ENCODE measurements at regions not wholly inside any gene's neighbourhood (a gene's known extent, or its start where the extent isn't known, plus 50 kb on each side); places are given as distances from the start of the nearest gene placed in this dataset.
"Not testable (repeated sequence)": the region's sequence is repeated elsewhere in the genome, so short reads cannot be mapped to it uniquely, and the experiment has no call there.

DNA sequence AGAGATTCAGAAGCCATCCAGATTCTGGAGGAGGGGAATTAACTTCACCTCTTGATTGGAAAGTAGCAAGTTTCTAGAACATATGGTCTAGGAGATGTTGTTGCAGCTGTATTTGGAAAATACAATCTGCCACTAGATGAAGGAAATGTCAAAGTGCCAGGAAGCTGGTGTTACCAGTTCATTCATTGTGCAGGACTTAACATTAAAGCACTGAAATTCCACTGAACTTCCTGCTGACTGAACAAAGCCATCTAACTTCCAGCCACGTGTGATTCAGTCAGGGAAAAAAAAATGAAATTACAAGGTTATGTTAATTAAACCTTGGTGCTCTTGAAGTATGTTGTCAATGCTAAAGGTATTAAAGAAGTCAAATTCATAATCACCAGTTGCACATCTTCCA lies 321.5 kb upstream of the SASH1 start:
- Histone ChIP-seq H3K27me3 (ENCODE audit: insufficient read depth, low read length) (no peaks in the 10 kb centered on the region), H3K9me3 (ENCODE audit: low read depth, low read length) (no peaks in the 10 kb centered on the region)

DNA sequence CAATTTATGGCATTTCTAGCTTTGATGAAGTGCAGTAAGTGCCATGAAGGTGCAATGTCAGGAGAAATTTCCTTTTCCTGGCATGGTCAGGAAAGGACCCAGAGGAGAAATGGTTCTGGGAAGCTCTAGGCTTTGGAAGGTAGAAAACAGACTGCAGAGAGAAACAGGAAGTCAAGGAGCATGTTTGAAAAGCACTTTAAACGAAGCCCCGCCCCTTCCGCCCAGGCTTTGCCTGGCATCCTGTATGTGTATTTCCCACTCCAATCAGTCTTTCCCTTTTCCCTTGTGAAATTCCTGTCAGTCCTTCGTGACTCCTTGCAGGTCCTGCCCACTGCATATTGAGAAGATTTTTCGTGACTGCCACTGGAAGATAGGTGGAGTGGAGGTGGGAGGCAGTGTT lies 320.9 kb upstream of the SASH1 start:
- no peaks in the 10 kb centered on the region for H3K9me3 ChIP-seq (ENCODE audit: low read depth, low read length)
- H3K4me1 ChIP-seq (ENCODE audit: insufficient read depth, low read length), result no peaks in the 10 kb centered on the region
- H3K4me3 ChIP-seq (ENCODE audit: low read length), result no peak overlapping the region
- H3K27me3 ChIP-seq (ENCODE audit: insufficient read depth, low read length), result no peaks in the 10 kb centered on the region

More for the DNA sequence above, 321.5 kb upstream of the SASH1 start:
- H3K4me1 ChIP-seq (ENCODE audit: insufficient read depth, low read length), result no peaks in the 10 kb centered on the region
- H3K4me3 ChIP-seq (ENCODE audit: low read length), result no peak overlapping the region

DNA sequence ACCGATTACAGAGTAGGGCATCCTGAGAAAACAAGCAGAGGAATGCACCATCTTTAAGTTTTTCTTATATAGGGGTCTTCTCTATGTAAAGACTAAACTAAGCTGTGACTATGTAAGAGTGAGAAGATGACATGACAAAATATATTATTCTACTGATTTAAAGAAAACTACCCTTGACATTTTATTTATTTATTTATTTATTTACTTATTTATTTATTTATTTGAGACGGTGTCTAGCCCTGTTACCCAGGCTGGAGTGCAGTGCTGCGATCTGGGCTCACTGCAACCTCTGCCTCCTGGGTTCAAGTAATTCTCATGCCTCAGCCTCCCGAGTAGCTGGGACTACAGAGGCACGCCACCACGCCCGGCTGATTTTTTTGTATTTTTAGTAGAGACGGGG lies 320.4 kb upstream of the SASH1 start:
- H3K27me3 ChIP-seq (ENCODE audit: insufficient read depth, low read length), result not testable (repeated sequence)

DNA sequence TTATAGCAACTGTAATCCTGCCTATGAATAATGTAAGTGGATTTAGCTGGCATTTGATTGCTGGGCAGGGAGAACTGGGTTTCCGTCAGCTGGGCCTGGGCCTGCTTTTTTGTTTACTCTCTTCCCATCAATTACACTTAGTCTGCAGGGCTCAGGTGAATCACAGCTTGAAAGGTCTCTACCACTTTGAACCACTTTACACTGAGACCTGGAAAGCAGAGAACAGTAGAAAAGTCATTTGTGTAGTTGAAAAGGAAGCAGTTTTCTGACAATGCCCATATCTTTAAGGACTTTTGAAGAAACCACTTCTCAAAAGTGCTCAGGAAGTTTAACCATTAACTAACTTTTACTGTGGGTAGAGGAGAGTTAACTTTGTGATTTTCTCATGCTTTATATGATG lies 315.4 kb upstream of the SASH1 start:
- Histone ChIP-seq H3K4me3 (ENCODE audit: low read length) (no peak overlapping the region), H3K9me3 (ENCODE audit: low read depth, low read length) (no peaks in the 10 kb centered on the region), H3K4me1 (ENCODE audit: insufficient read depth, low read length) (no peaks in the 10 kb centered on the region), H3K27me3 (ENCODE audit: insufficient read depth, low read length) (no peaks in the 10 kb centered on the region)

More for the DNA sequence above, 320.4 kb upstream of the SASH1 start:
- not testable (repeated sequence) for H3K4me1 ChIP-seq (ENCODE audit: insufficient read depth, low read length); H3K4me3 ChIP-seq (ENCODE audit: low read length); H3K9me3 ChIP-seq (ENCODE audit: low read depth, low read length)

DNA sequence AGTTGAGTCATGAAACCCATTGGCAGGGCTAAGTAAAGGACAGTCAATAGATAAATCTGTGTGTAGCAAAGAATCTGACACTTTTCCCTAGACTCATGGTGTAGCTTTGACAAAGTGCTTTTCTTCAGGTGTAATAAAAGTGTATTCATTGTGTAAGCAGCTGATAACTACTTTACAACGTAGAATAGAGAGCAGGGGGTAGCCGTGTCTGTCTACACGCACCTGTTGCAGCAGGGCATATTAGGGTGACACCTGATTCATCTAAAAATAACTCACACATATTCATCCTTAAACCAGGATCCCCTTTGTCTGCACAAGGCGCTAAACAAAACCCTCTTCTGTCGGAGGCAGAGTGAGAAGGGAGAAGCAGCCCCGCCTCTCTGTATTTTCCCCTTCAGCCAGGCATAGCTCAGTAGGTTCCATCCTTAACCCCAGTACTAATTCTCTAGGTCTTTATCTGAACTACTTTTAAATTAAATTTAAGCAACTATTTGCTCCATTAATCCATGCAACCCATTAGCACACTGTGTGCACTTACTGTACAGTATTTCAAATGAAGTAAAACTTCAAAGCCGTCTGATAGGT lies 306.7 kb upstream of the SASH1 start:
- H3K4me1 ChIP-seq (ENCODE audit: insufficient read depth, low read length), result no peaks in the 10 kb centered on the region
- H3K27me3 ChIP-seq (ENCODE audit: insufficient read depth, low read length), result no peaks in the 10 kb centered on the region
- H3K9me3 ChIP-seq (ENCODE audit: low read depth, low read length), result no peaks in the 10 kb centered on the region
- no peak overlapping the region for H3K4me3 ChIP-seq (ENCODE audit: low read length)

DNA sequence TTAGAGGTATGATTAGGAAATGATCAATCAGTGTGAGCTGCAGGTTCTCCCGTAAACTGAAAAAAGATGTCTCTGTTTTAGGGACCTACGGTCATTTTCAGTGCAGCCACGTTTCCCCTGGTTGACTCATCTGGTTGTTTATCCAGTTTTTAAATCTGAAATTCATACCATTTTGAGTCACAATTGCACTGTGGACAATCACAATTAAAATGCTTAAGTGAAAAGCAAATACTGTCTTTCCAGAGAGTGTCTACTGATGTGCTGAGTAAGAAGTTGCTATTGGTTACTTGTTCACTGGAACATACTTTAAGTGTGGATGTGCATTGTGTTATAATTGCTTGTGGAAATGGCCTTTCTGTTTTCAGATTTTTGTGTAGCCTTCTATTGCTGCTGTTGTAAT lies 305.1 kb upstream of the SASH1 start:
- H3K9me3 ChIP-seq (ENCODE audit: low read depth, low read length), result no peaks in the 10 kb centered on the region
- no peaks in the 10 kb centered on the region for H3K27me3 ChIP-seq (ENCODE audit: insufficient read depth, low read length)
- no peak overlapping the region for H3K4me3 ChIP-seq (ENCODE audit: low read length)
- no peaks in the 10 kb centered on the region for H3K4me1 ChIP-seq (ENCODE audit: insufficient read depth, low read length)

DNA sequence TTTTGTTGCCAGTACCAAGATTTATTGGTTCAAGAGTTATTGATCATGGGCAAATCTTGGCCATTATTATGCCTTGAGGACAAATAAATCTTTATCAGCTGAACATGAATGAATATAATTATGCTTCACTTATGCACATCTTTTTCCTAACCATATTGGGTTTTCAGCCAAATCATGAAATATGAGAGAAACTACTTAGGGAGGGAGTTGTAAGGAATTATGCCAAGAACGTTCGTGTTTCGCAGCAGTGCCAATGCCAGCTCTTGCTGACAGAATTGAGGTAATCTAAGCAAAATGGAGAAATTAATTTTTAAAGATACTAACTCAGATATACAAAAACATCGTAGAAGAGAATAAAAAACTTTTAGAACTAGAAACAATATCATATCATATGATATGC lies 301.1 kb upstream of the SASH1 start:
- no peaks in the 10 kb centered on the region for H3K4me1 ChIP-seq (ENCODE audit: insufficient read depth, low read length)
- no peak overlapping the region for H3K4me3 ChIP-seq (ENCODE audit: low read length)
- H3K27me3 ChIP-seq (ENCODE audit: insufficient read depth, low read length), result no peaks in the 10 kb centered on the region
- H3K9me3 ChIP-seq (ENCODE audit: low read depth, low read length), result no peaks in the 10 kb centered on the region

DNA sequence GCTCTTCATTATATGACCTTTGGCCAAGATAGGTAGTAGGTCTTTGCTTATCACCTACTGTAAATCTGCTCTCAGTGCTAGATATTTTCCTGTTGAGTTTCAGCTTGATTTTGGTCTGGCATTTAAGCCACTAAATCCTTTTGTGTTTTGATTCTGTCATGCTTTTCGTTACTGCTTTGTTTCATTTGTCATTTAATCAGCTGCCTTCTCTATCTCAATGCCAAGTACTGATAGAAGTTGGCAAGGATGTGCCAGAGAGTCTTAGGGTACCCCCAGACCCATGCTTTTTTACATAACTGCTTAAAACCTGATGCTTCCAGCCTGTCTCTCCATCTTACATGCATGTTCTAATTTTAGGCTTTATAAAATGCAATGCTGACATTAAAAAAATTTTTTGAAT lies 300.1 kb upstream of the SASH1 start:
- Histone ChIP-seq H3K4me3 (ENCODE audit: low read length) (no peak overlapping the region), H3K9me3 (ENCODE audit: low read depth, low read length) (no peaks in the 10 kb centered on the region)

DNA sequence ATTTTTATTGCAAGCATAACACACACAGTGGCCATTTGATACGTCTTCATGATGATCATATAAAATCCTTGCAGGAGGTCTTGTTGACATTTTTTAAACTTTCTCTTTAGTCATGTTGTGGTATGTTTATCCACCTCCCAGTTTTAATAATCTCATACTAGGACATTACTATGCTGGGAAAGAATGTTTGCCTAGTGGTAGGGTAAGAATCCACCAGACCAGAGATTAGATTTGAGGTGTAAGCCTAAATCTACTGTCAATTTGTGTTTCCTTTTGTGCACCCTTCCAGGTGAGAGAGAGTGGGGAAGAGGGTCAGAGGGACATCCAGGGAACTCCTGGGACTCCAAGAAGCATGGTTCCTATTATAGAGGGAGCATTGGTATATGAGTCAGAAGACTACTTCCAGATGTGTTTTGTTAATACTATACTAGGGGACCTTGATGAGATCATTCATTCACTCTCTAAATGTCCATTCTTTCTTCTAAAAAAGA lies 298.3 kb upstream of the SASH1 start:
- no peaks in the 10 kb centered on the region for H3K27me3 ChIP-seq (ENCODE audit: insufficient read depth, low read length)
- H3K4me1 ChIP-seq (ENCODE audit: insufficient read depth, low read length), result no peaks in the 10 kb centered on the region
- H3K9me3 ChIP-seq (ENCODE audit: low read depth, low read length), result no peaks in the 10 kb centered on the region
- no peak overlapping the region for H3K4me3 ChIP-seq (ENCODE audit: low read length)

More for the DNA sequence above, 300.1 kb upstream of the SASH1 start:
- Histone ChIP-seq H3K27me3 (ENCODE audit: insufficient read depth, low read length) (no peaks in the 10 kb centered on the region), H3K4me1 (ENCODE audit: insufficient read depth, low read length) (no peaks in the 10 kb centered on the region)

DNA sequence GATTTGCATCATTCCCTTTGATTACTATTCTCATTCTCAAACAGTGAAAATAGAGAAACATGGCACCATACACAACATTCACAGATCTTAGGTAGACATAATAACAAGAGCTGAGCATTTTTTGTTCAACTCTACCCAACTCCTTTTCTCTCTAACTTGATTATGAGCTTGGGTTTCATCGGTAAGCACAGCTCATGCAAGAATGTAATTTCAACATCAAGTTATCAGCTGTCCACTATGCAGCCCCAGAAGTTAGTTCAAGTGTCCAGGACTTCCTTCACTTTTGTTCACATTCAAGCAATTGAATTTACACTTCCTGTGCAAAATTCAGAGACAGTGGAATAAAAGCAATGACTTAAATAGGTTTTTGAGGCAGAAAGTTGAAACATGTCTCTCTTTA lies 297.7 kb upstream of the SASH1 start:
- no peaks in the 10 kb centered on the region for H3K4me1 ChIP-seq (ENCODE audit: insufficient read depth, low read length)
- no peak overlapping the region for H3K4me3 ChIP-seq (ENCODE audit: low read length)
- no peaks in the 10 kb centered on the region for H3K9me3 ChIP-seq (ENCODE audit: low read depth, low read length)
- no peaks in the 10 kb centered on the region for H3K27me3 ChIP-seq (ENCODE audit: insufficient read depth, low read length)

DNA sequence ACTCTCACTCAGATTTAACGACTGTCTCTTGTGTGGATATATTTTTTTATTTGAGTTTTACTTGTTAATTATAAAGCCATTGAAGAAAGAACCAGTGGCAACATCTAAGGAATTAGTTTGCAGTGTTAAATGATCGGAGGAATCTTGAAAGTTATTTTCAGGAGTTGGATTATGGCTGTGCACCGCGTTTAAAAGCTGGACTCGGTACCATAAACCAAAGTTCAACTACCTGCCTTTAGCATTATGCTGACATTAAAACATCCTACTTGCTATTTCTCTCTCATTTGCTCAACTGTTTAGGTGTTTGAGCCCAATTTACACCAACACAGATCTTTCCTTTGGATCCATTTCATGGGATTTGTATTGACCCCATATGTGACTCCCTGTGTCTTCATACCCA lies 289.4 kb upstream of the SASH1 start:
- H3K4me3 ChIP-seq (ENCODE audit: low read length), result no peak overlapping the region
- H3K9me3 ChIP-seq (ENCODE audit: low read depth, low read length), result no peaks in the 10 kb centered on the region
- H3K4me1 ChIP-seq (ENCODE audit: insufficient read depth, low read length), result no peaks in the 10 kb centered on the region
- H3K27me3 ChIP-seq (ENCODE audit: insufficient read depth, low read length), result no peaks in the 10 kb centered on the region

DNA sequence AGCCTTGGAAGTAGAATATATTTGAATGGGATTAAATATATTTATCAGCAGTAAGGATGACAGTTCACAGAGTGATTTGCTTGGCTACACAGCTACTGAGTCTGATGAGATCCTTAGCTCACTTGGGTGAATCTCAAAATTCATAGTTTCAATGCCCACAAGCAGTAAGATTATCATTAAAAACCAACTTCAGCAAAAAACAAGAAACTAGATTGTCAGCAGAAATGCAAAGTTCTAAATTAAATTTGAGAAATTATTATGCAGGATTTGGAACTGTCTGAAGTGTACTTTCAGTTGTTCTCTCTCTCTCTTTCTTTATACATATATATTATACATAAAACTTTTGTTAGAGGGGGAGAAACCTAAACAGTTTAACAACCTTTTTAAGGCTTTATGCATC lies 288.8 kb upstream of the SASH1 start:
- Histone ChIP-seq H3K4me1 (ENCODE audit: insufficient read depth, low read length) (no peaks in the 10 kb centered on the region), H3K27me3 (ENCODE audit: insufficient read depth, low read length) (no peaks in the 10 kb centered on the region), H3K9me3 (ENCODE audit: low read depth, low read length) (no peaks in the 10 kb centered on the region), H3K4me3 (ENCODE audit: low read length) (no peak overlapping the region)

DNA sequence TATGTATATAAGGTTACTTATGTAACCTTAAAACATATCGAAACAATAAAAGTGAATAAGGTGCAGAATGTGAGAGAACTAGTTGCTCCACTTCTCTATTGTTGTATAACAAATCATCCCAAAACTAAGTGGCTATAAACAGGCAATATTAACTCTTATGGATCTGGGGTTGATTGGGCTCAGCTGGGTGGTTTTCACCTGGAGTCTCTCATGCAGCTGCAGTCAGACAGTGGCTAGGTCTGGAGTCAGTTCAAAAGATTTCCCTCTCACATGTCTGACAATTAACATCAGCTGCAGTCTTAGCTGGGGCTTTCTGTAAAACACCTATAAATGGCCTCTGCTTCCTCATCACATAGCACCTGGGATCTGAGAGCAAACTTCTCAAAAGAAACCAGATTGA lies 288.4 kb upstream of the SASH1 start:
- Histone ChIP-seq H3K4me1 (ENCODE audit: insufficient read depth, low read length) (no peaks in the 10 kb centered on the region), H3K4me3 (ENCODE audit: low read length) (no peak overlapping the region), H3K27me3 (ENCODE audit: insufficient read depth, low read length) (no peaks in the 10 kb centered on the region), H3K9me3 (ENCODE audit: low read depth, low read length) (no peaks in the 10 kb centered on the region)

DNA sequence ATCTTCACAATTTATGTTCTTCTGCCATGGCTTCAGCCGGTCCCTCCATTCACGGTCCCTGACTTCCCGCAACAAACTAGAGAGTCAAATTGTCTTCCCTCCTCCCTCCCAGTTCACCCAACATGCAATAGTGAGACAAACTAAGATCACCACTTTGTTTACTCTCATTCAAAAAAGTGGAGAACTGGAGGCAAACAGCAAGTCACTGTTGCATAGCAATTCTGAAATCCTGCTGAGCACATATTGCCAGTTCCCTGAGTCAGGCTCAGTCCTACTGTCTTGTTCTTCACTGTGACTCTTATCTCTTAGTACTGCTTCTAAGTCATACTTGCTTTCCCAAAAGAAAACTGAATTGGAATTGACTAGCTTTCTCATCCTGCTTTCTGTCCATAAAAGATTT lies 287.2 kb upstream of the SASH1 start:
- H3K9me3 ChIP-seq (ENCODE audit: low read depth, low read length), result no peaks in the 10 kb centered on the region
- H3K27me3 ChIP-seq (ENCODE audit: insufficient read depth, low read length), result no peaks in the 10 kb centered on the region
- H3K4me1 ChIP-seq (ENCODE audit: insufficient read depth, low read length), result no peaks in the 10 kb centered on the region
- H3K4me3 ChIP-seq (ENCODE audit: low read length), result no peak overlapping the region

DNA sequence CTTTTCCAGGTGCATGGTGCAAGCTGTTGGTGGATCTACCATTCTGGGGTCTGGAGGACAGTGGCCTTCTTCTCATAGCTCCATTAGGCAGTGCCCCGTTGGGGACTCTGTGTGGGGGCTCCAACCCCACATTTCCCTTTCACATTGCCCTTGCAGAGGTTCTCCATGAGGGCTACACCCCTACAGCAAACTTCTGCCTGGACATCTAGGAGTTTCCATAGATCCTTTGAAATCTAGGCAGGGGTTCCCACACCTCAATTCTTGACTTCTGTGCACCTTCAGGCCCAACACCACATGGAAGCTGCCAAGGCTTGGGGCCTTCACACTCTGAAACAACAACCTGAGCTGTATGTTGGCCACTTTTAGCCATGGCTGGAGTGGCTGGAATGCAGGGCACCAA lies 282.8 kb upstream of the SASH1 start:
- H3K9me3 ChIP-seq (ENCODE audit: low read depth, low read length), result no peaks in the 10 kb centered on the region
- H3K27me3 ChIP-seq (ENCODE audit: insufficient read depth, low read length), result no peaks in the 10 kb centered on the region
- no peak overlapping the region for H3K4me3 ChIP-seq (ENCODE audit: low read length)
- no peaks in the 10 kb centered on the region for H3K4me1 ChIP-seq (ENCODE audit: insufficient read depth, low read length)

DNA sequence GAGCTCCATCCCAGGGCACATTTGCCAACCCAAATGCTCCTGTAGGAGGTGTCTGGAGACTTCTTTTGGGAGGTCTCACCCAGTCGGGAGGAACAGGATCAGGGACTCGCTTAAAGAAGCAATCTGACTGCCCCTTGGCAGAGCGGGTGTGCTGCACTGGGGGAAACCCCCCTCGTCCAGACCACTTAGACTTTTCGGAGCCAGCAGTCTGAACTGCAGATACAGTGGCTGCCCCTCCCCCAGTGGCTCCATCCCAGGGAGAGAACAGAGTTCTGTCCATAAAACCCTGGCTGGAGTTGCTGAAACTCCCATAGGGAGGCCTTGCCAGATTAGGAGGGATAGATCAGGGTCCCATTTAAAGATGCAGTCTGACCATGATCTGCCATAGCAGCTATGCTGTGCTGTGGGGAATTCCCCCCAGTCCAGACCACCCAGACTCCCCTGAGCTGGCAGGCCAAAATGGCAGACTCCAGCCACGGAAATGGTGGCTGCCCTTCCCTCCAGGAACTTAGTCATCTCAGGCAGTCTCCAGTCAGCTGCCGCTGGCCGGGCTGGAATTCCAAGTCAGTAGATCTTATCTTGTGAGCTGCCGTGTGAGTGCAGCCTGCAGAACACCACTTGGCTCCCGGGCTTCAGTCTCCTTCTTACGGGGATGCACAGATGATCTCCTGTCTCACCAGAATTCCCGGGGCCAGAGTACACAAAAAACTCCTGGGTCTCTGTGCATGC lies 278.1 kb upstream of the SASH1 start:
- Histone ChIP-seq H3K27me3 (ENCODE audit: insufficient read depth, low read length) (no peaks in the 10 kb centered on the region), H3K9me3 (ENCODE audit: low read depth, low read length) (no peaks in the 10 kb centered on the region), H3K4me1 (ENCODE audit: insufficient read depth, low read length) (no peaks in the 10 kb centered on the region), H3K4me3 (ENCODE audit: low read length) (no peak overlapping the region)
